ENCODE measurements at regions not wholly inside any gene's neighbourhood (a gene's known extent, or its start where the extent isn't known, plus 50 kb on each side); places are given as distances from the start of the nearest gene placed in this dataset.

DNA sequence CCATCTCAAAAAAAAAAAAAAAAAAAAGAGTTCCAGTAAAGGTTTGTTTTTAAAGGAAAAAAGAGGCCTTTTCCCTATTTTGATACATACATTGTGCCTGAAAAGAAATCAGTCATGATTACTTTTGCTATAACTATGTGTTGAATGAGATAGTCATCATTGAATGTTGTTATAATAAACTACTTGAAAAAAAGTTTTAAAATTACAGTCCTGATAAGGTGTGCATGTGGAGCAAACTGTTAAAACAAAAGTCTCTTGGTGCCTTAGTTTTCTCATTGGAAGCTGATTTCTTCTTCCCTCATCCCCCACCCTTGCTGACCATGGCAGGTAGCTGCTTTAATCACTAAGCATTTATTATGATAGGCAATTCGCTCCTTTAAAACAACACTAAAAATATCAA is 172.3 kb upstream of the TBCA start:
- TF ChIP-seq ELF1 (tag; IDR thresholded peaks at IDR 0.05) (no peak), E2F6 (IDR thresholded peaks at IDR 0.05; ENCODE audit: borderline replicate concordance in 1 of 2, extremely low read depth in 1 of 2, insufficient read depth in 1 of 2, insufficient read length in 1 of 2, low read depth in 1 of 2, low read length in 1 of 2, poor library complexity in 1 of 2, severe bottlenecking in 1 of 2) (no peak), PBX2 (CRISPR knock-in tag; IDR thresholded peaks at IDR 0.05; ENCODE audit: low read depth) (no peak), PBX2 (tag; conservative IDR thresholded peaks at IDR 0.05; ENCODE audit: low read depth) (no peak), THRA (IDR thresholded peaks at IDR 0.05) (no peak), CTCF (IDR thresholded peaks at IDR 0.05 in 2 of 3, conservative IDR thresholded peaks at IDR 0.05 in 1 of 3; ENCODE audit: insufficient read depth in 2 of 3, low read depth in 1 of 3, low read length in 3 of 3) (no peak), ERF (CRISPR knock-in tag; IDR thresholded peaks at IDR 0.05) (no peak), SIN3A (IDR thresholded peaks at IDR 0.05; ENCODE audit: borderline replicate concordance in 2 of 2, control insufficient read depth in 1 of 2, low read depth in 2 of 2, low read length in 2 of 2) (no peak), FOXO4 (CRISPR knock-in tag; IDR thresholded peaks at IDR 0.05) (no peak), HINFP (tag; conservative IDR thresholded peaks at IDR 0.05; ENCODE audit: low read depth) (no peak), KAT2B (IDR thresholded peaks at IDR 0.05; ENCODE audit: low read depth, low read length) (no peak)
- TF ChIP-seq, protein P1, sequence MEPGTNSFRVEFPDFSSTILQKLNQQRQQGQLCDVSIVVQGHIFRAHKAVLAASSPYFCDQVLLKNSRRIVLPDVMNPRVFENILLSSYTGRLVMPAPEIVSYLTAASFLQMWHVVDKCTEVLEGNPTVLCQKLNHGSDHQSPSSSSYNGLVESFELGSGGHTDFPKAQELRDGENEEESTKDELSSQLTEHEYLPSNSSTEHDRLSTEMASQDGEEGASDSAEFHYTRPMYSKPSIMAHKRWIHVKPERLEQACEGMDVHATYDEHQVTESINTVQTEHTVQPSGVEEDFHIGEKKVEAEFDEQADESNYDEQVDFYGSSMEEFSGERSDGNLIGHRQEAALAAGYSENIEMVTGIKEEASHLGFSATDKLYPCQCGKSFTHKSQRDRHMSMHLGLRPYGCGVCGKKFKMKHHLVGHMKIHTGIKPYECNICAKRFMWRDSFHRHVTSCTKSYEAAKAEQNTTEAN (CRISPR knock-in tag; IDR thresholded peaks at IDR 0.05), result no peak
- TF ChIP-seq, protein P2, sequence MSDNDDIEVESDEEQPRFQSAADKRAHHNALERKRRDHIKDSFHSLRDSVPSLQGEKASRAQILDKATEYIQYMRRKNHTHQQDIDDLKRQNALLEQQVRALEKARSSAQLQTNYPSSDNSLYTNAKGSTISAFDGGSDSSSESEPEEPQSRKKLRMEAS (CRISPR knock-in tag; IDR thresholded peaks at IDR 0.05), result no peak
